CMK (cell line): ENCODE measurements at regions not wholly inside any gene's neighbourhood (a gene's known extent, or its start where the extent isn't known, plus 50 kb on each side); places are given as distances from the start of the nearest gene placed in this dataset.
"Not testable (repeated sequence)": the region's sequence is repeated elsewhere in the genome, so short reads cannot be mapped to it uniquely, and the experiment has no call there.

Source experiments
- DNase-seq: peaks from one replicate; pipeline ENCODE4 v3.0.0-alpha.2; 2010; ENCODE audit warnings: low read depth

DNA sequence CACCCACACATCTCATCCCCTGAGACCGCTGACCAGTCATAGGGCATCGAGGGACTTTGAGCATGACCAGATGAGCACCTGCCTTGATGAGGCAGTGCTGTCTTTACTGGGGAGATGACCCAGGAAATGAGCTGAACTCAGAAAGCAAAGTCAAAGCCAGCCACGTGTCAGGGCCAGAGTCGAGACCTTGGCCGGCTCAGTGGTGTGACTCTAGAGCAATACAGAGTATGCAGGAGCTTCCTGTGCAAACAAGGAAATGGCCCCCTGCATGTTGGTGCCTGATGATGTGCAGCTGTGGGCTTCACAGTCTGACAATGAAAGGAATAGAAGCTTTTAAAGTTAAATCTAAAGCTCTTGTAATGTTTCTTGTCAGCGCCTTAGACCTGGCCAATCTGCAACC lies 332.9 kb downstream of the PCNX1 start:
- DNase-seq = no peak

GRCh38 chr14:71240866-71241520 lies 333.7 kb downstream of the PCNX1 start:
- no peak for DNase-seq

GRCh38 chr14:71242237-71242748 lies 335.0 kb downstream of the PCNX1 start:
- no peak for DNase-seq

DNA sequence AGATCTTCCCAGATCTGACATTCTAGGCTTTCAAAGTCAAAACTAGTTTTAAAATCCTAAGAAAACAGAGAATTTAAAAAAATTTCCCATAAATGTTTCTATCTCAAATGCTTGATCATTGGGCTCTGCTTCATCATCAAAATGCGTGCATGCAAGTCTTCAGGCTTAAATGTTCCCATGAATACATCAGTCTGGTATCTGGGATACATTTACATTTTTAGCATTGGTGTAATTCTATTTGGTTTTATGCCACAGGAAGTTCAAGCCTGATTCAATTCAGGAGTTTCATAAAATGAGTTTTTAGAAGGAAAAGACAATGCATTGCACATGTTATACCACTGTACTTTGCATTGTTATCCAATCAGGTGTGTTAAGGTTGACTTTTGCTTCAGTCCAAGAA lies 336.4 kb downstream of the PCNX1 start:
- DNase-seq = no peak

DNA sequence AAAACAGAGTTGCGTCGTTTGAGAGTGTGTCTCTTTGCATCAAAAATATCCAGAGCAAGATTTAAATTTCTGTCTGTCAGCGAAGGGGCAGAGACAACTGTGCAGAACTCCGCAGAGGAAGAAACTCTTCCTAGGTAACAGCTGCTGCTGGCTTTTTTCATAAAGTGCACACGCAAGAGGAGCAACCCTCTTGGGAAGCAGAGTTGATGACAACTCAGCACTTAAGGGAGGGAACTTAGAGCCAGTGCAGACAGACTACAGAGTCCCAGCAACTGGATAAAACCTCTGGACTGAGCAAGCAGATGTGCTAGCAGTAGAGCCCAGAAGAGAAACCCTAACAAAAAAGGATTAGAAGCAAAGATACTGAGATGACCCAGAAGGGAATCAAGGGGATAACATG lies 337.1 kb downstream of the PCNX1 start:
- DNase-seq = no peak

GRCh38 chr14:71245659-71246361 lies 338.6 kb downstream of the PCNX1 start:
- no peak for DNase-seq

GRCh38 chr14:71246539-71246938 lies 339.3 kb downstream of the PCNX1 start:
- no peak for DNase-seq

DNA sequence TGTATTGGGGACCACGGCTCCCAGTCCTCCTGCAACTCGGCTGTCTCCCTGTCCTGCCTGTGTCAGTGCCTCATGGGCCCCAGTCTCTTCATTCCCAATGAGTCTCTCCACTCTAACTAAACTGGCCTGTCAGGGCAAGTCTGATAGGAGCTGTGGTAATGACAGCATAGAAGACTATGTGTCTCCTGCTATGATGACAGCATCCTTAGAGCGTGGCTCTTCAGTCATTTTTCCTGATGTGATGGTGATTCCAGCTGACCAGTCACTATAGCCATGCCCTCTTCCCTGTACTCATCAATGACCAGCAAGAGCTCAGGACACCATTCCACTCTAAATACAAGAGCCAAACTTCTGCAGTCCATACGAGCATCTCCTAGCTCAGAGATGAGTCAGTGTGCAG lies 339.8 kb downstream of the PCNX1 start:
- no peak for DNase-seq

DNA sequence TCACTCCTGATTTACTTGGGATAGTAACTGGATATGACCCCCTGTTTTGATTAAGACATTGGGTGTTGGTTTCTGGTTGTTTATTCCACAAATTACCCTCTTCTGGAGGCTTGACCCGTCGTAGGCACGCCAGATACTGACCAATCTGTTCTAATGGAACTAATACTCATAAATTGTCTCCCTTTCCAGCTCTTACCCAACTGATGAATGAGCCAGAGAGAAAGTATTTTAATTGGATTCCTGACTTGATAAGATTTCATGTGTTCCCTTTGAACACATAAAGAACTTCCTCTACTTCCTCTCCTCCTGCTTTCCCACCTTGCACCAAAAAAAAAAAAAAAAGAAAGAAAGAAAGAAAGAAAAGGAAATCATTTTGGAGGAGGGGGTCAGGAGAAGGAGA lies 340.9 kb downstream of the PCNX1 start:
- DNase-seq = no peak

GRCh38 chr14:71250347-71250746 lies 343.1 kb downstream of the PCNX1 start:
- DNase-seq = no peak

GRCh38 chr14:71250791-71251190 lies 343.5 kb downstream of the PCNX1 start:
- no peak for DNase-seq

GRCh38 chr14:71254091-71254719 lies 346.9 kb downstream of the PCNX1 start:
- not testable (repeated sequence) for DNase-seq

DNA sequence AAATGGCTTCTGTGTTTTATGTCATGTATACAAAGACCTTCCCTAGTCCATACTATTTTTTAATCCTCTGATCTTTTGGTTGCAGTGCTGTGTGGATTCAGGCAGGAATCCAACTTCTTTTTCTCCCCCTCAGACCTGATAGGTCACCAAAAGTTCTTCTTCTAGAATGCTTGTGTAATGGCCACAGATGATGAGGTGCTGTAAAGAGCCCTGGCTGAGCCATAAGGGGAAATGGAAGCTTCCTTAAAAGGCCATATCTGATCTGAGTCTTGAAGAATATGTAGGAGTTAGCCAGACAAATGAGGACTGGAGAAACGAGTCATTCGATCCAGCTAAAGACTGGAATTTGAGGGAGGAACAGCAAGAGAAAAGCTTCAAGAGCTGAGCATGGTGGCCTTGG lies 353.9 kb downstream of the PCNX1 start:
- DNase-seq = no peak

- no peak for DNase-seq
Observed at GRCh38 chr14:71262441-71262840, 355.2 kb downstream of the PCNX1 start.

- DNase-seq = no peak
Observed at GRCh38 chr14:71264260-71264659, 357.0 kb downstream of the PCNX1 start.

GRCh38 chr14:71267007-71267513 lies 359.8 kb downstream of the PCNX1 start:
- no peak for DNase-seq

- no peak for DNase-seq
Observed at GRCh38 chr14:71267691-71268090, 360.4 kb downstream of the PCNX1 start.

DNA sequence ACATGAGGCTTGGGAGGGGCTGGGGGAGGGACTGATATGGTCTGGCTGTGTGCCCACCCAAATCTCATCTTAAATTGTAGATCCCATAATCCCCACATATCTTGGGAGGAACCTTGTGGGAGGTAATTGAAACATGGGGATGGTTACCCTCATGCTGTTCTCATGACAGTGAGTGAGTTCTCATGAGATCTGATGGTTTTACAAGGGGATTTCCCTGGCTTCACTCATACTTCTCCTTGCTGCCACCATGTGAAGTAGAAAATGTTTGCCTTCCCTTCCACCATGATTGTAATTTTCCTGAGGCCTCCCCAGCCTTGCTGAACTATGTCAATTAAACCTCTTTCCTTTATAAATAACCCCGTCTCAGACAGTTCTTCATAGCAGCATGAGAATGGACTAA lies 362.9 kb downstream of the PCNX1 start:
- DNase-seq = no peak

GRCh38 chr14:71271166-71271945 lies 364.1 kb downstream of the PCNX1 start:
- DNase-seq = no peak

DNA sequence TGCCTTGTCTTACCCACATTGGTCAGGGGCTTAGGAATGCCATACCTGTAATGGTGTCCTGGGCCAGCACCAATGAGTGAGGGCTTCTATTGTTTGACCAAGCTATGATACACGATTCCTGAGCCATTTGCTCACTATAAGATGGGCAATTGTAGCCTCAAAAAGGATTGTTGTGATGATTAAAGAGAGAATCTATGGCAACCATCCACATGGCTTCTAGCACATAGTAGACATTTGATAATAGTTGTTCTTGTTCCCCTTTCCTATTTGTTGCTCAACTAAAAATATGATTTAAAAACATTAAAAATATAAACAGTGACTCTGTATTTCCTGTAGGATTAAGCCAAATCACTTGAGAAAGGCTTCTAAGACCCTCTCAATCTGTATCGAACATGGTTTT lies 366.1 kb downstream of the PCNX1 start:
- DNase-seq = no peak

DNA sequence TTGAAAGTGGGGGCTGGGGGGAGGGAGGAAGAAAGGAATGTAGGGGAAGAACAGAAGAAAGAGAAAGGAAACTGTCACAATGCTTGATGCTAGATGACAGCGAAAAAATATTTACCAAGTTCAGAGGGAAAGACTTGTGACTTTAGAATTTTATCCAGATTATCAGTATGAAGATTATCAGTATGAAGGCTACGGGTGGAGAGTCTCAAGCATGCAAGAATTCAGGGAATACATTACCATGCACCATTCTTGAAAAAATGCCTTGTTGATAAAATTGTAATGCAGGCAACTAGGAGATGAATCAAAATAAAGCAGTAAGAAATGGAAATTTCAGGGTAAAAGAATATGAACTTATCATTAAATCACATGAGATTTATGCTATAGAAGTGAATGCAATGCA lies 376.8 kb downstream of the PCNX1 start:
- no peak for DNase-seq

GRCh38 chr14:71286126-71286525 lies 378.9 kb downstream of the PCNX1 start:
- DNase-seq = no peak
